GM12874 (cell line): ENCODE measurements at regions not wholly inside any gene's neighbourhood (a gene's known extent, or its start where the extent isn't known, plus 50 kb on each side); places are given as distances from the start of the nearest gene placed in this dataset.

Experiments used
- CTCF ChIP-seq: IDR thresholded peaks from 2 replicates; pipeline ENCODE4 v1.5.1; 2011; ENCODE audit warnings: low read depth, mild to moderate bottlenecking, control low read depth, low read length, moderate library complexity; ENCODE audit not compliant: insufficient read depth

DNA sequence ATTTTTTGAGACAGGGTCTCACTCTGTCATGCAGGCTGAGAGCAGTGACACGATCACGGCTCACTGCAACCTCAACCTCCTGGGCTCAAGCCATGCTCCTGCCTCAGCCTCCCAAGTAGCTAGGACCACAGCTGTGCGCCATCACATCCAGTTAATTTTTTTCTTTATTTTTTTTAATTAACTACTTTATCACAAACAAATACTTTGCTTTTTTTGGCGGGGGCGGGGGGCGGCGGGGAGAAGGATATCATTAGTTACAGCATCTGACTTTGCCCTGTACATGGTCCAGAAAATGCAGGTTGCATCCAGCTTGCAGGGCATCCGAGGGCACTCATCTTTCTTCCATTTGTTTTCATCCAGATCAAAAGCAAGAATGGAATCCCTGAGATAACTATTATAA is 201.8 kb upstream of the IER5L start:
- TF ChIP-seq CTCF: no peak

DNA sequence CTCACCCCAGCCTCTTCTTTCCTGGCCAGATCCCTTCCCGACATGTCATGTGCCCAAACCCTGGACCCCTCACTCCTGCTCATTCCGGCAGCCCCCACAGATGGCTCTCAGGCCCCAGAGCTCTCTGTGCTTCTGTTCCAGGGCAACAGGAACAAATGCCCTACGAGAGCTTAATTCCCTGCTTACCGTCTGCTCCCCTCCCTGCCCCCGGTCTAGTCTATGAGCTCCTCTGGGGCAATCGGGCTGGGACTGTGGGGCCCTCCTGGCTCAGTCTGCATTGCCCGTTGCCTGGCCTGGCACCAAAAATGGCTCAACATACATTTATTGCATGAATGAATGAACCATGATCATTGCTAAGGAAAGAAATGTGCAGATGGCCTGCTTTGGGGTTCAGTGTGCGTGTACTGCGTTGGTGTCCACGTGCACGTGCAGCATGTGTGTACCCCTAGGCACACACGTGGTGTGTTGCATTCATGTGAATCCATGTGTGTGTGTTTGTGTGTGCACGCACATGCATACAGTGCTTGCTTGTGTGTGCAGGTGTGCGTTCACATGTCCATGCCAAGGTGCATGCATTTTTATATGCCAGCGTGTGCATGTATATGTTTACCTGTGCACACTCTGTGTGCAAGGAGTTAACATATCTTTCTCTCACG is 201.2 kb upstream of the IER5L start:
- TF ChIP-seq CTCF: no peak

GRCh38 chr9:129377931-129378661 is 200.0 kb upstream of the IER5L start:
- no peak for TF ChIP-seq CTCF

DNA sequence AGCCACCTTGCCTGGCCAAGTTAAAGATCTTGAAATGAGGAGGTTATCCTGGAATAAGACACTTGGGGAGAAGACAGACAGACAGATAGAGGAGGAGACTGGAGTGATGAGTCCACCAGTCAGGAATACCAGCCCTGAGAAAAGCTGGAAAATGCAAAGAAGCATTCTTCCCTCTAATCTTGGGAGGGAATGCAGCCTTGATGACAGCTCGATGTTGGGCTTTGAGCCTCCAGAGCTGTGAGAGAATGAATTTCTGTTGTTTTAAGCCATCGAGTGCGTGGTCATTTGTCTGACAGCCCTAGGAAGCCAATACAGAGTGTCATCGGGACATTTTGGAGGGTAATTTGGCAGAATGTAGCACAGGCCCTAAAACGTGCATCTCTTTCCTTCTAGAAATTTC is 199.1 kb upstream of the IER5L start:
- no peak for TF ChIP-seq CTCF

DNA sequence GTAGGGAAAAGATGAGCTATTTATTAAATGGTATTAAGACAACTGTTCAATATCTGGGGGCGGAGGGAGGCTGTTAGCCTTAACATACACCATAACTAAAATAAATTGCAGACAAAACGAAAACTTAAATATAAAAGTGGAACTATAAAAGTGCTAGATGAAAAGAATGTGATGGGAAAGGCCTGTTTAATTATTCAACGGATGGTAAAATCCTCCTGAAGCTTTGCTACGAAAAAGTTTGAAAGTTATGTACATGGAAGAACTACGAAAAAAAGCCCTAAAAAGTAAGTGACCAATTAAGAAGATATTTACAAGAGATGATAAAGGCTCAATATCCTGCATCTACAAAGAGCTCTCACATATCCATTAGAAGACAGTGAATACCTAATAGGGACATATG is 197.8 kb upstream of the IER5L start:
- no peak for TF ChIP-seq CTCF

GRCh38 chr9:129374651-129375050 is 196.6 kb upstream of the IER5L start:
- TF ChIP-seq CTCF: no peak

GRCh38 chr9:129374231-129374630 is 196.2 kb upstream of the IER5L start:
- no peak for TF ChIP-seq CTCF
